Hepatocyte (in vitro differentiated cells): ENCODE measurements at regions not wholly inside any gene's neighbourhood (a gene's known extent, or its start where the extent isn't known, plus 50 kb on each side); places are given as distances from the start of the nearest gene placed in this dataset.

Experiments
- DNase-seq: peaks from one replicate; pipeline ENCODE4 v3.0.0-alpha.2; 2016; ENCODE audit warnings: low spot score
- H2AFZ ChIP-seq: fragments of 200-600 bp; sonication (generic); 2 replicates; pipeline ENCODE4 v1.6.0; 2016; ENCODE audit warnings: antibody characterized with exemption, mild to moderate bottlenecking
- H3K27ac ChIP-seq: fragments of 200-600 bp; sonication (generic); 2 replicates; pipeline ENCODE4 v1.5.1; 2016; ENCODE audit warnings: mild to moderate bottlenecking
- H3K27me3 ChIP-seq: fragments of 200-600 bp; sonication (generic); 2 replicates; pipeline ENCODE4 v1.6.1; 2016
- H3K36me3 ChIP-seq: fragments of 200-600 bp; sonication (generic); replicated peaks from 2 replicates; pipeline ENCODE4 v1.5.1; 2016; ENCODE audit warnings: low read depth; ENCODE audit not compliant: insufficient read depth
- H3K4me1 ChIP-seq: fragments of 200-600 bp; sonication (generic); 2 replicates; pipeline ENCODE4 v1.5.1; 2016; ENCODE audit warnings: mild to moderate bottlenecking, moderate library complexity; ENCODE audit not compliant: insufficient read depth
- H3K4me2 ChIP-seq: fragments of 200-600 bp; sonication (generic); 2 replicates; pipeline ENCODE4 v1.6.0; 2016
- H3K4me3 ChIP-seq: fragments of 200-600 bp; sonication (generic); 2 replicates; pipeline ENCODE4 v1.5.1; 2016; ENCODE audit warnings: mild to moderate bottlenecking
- H3K79me2 ChIP-seq: fragments of 200-600 bp; sonication (generic); 2 replicates; pipeline ENCODE4 v1.6.0; 2017; ENCODE audit warnings: mild to moderate bottlenecking
- H3K9me2 ChIP-seq: fragments of 200-600 bp; sonication (generic); replicated peaks from 2 replicates; pipeline ENCODE4 v1.6.0; 2017; ENCODE audit warnings: mild to moderate bottlenecking; ENCODE audit not compliant: insufficient read depth
- H3K9me3 ChIP-seq: fragments of 200-600 bp; sonication (generic); 2 replicates; pipeline ENCODE4 v1.5.1; 2016; ENCODE audit warnings: low read depth, mild to moderate bottlenecking
- H4K20me1 ChIP-seq: fragments of 200-600 bp; sonication (generic); 2 replicates; pipeline ENCODE4 v1.6.0; 2016; ENCODE audit warnings: mild to moderate bottlenecking; ENCODE audit not compliant: insufficient read depth, poor library complexity, severe bottlenecking
- CTCF ChIP-seq: fragments of 200-600 bp; sonication (generic); IDR thresholded peaks from 2 replicates; pipeline ENCODE4 v1.5.1; 2016; ENCODE audit warnings: antibody characterized with exemption, mild to moderate bottlenecking; ENCODE audit not compliant: poor library complexity
- EZH2 ChIP-seq: fragments of 200-600 bp; sonication (generic); IDR thresholded peaks from 2 replicates; pipeline ENCODE4 v1.6.1; 2016; ENCODE audit warnings: antibody characterized with exemption, mild to moderate bottlenecking, borderline replicate concordance
- EZH2phosphoT487 ChIP-seq: fragments of 200-600 bp; sonication (generic); IDR thresholded peaks from one replicate; pipeline ENCODE4 v1.6.1; 2018; ENCODE audit warnings: antibody characterized with exemption, mild to moderate bottlenecking, low read depth, moderate library complexity; ENCODE audit not compliant: unreplicated experiment, severe bottlenecking
- WGBS: methylation state at CpG from one replicate; pipeline ENCODE4 v1.1.6; 2016; ENCODE audit warnings: low lambda C conversion rate; ENCODE audit errors: missing lambda C conversion rate; 5-methylcytosine and 5-hydroxymethylcytosine counted together

- TF ChIP-seq EZH2phosphoT487, result no peak
- TF ChIP-seq CTCF, result no peak
- TF ChIP-seq EZH2, result no peak
- Histone ChIP-seq H3K4me3 (no peak overlapping the region), H3K9me3 (no peaks in the 10 kb centered on the region), H3K27ac (no peak overlapping the region), H2AFZ (no peak overlapping the region), H3K79me2 (no peaks in the 10 kb centered on the region), H3K9me2 (no peaks in the 10 kb centered on the region), H4K20me1 (no peaks in the 10 kb centered on the region), H3K36me3 (no peaks in the 10 kb centered on the region), H3K4me1 (no peaks in the 10 kb centered on the region), H3K27me3 (no peaks in the 10 kb centered on the region), H3K4me2 (no peak overlapping the region)
- no peak for DNase-seq
- WGBS, result 78% methylated on average over 3 of the region's 3 CpGs
Measured at GRCh38 chr2:122736279-122736678, 980.8 kb downstream of the TSN start.

GRCh38 chr2:122737429-122738077 lies 982.1 kb downstream of the TSN start:
- no peak for DNase-seq
- no peaks in the 10 kb centered on the region for H3K79me2 ChIP-seq
- no peaks in the 10 kb centered on the region for H3K36me3 ChIP-seq
- no peak overlapping the region for H3K27ac ChIP-seq
- no peaks in the 10 kb centered on the region for H3K9me3 ChIP-seq
- H2AFZ ChIP-seq, result no peak overlapping the region
- no peaks in the 10 kb centered on the region for H3K9me2 ChIP-seq
- H3K4me3 ChIP-seq, result no peak overlapping the region
- TF ChIP-seq CTCF (no peak), EZH2 (no peak), EZH2phosphoT487 (no peak)
- no peaks in the 10 kb centered on the region for H3K27me3 ChIP-seq
- H4K20me1 ChIP-seq, result no peaks in the 10 kb centered on the region
- H3K4me1 ChIP-seq, result no peaks in the 10 kb centered on the region
- no peak overlapping the region for H3K4me2 ChIP-seq
- 92% methylated on average over 7 of the region's 7 CpGs for WGBS

- Histone ChIP-seq H3K79me2 (no peaks in the 10 kb centered on the region), H3K9me3 (no peaks in the 10 kb centered on the region), H3K4me3 (no peak overlapping the region), H3K4me2 (no peak overlapping the region), H4K20me1 (no peaks in the 10 kb centered on the region), H2AFZ (no peak overlapping the region), H3K4me1 (no peaks in the 10 kb centered on the region), H3K9me2 (no peaks in the 10 kb centered on the region), H3K27ac (no peak overlapping the region), H3K36me3 (no peaks in the 10 kb centered on the region), H3K27me3 (no peaks in the 10 kb centered on the region)
- 75% methylated on average over 5 of the region's 5 CpGs for WGBS
- DNase-seq, result no peak
- TF ChIP-seq EZH2phosphoT487 (no peak), EZH2 (no peak), CTCF (no peak)
Measured at GRCh38 chr2:122739732-122740593, 984.5 kb downstream of the TSN start.
